H9 (cell line): ENCODE measurements at regions not wholly inside any gene's neighbourhood (a gene's known extent, or its start where the extent isn't known, plus 50 kb on each side); places are given as distances from the start of the nearest gene placed in this dataset.

Source experiments
- DNase-seq: peaks from one replicate; pipeline ENCODE4 v3.0.0-alpha.2; 2017
- H2AFZ ChIP-seq: one replicate; pipeline ENCODE4 v1.6.1; 2013; ENCODE audit warnings: mild to moderate bottlenecking, low read length, control low read depth, moderate library complexity
- H2AK5ac ChIP-seq: 2 replicates; pipeline ENCODE4 v1.6.1; 2013; ENCODE audit warnings: low read length, control low read depth, mixed read lengths; ENCODE audit not compliant: insufficient read length
- H2BK120ac ChIP-seq: one replicate; pipeline ENCODE4 v1.6.1; 2013; ENCODE audit warnings: low read depth, mild to moderate bottlenecking, low read length, control low read depth, inconsistent platforms; ENCODE audit not compliant: poor library complexity, severe bottlenecking
- H2BK12ac ChIP-seq: 2 replicates; pipeline ENCODE4 v1.6.1; 2013; ENCODE audit warnings: low read length, control low read depth, mixed read lengths, low read depth; ENCODE audit not compliant: insufficient read length
- H2BK15ac ChIP-seq: 2 replicates; pipeline ENCODE4 v1.6.1; 2013; ENCODE audit warnings: low read depth, low read length, control low read depth
- H2BK20ac ChIP-seq: one replicate; pipeline ENCODE4 v1.6.1; 2013; ENCODE audit warnings: low read depth, mild to moderate bottlenecking, low read length, control low read depth, inconsistent platforms; ENCODE audit not compliant: poor library complexity, severe bottlenecking
- H2BK5ac ChIP-seq: 2 replicates; pipeline ENCODE4 v1.6.1; 2013; ENCODE audit warnings: low read length, control low read depth, mixed read lengths; ENCODE audit not compliant: insufficient read length
- H3K14ac ChIP-seq: 2 replicates; pipeline ENCODE4 v1.6.1; 2013; ENCODE audit warnings: low read length, control low read depth; ENCODE audit not compliant: insufficient read depth
- H3K18ac ChIP-seq: 2 replicates; pipeline ENCODE4 v1.6.1; 2013; ENCODE audit warnings: low read depth, mild to moderate bottlenecking, mixed read lengths, low read length, control low read depth; ENCODE audit not compliant: insufficient read length
- H3K23ac ChIP-seq: 2 replicates; pipeline ENCODE4 v1.6.1; 2013; ENCODE audit warnings: low read length, control low read depth, mixed read lengths, low read depth; ENCODE audit not compliant: insufficient read length
- H3K23me2 ChIP-seq: 2 replicates; pipeline ENCODE4 v1.6.1; 2013; ENCODE audit warnings: low read depth, mild to moderate bottlenecking, mixed read lengths, low read length, control low read depth; ENCODE audit not compliant: insufficient read length, poor library complexity, severe bottlenecking
- H3K27ac ChIP-seq: 2 replicates; pipeline ENCODE4 v1.5.1; 2013; ENCODE audit warnings: low read length, control low read depth, mixed read lengths, low read depth; ENCODE audit not compliant: insufficient read length
- H3K27me3 ChIP-seq: 2 replicates; pipeline ENCODE4 v1.6.1; 2013; ENCODE audit warnings: low read length, control low read depth, inconsistent platforms; ENCODE audit not compliant: insufficient read depth
- H3K4ac ChIP-seq: 2 replicates; pipeline ENCODE4 v1.6.1; 2013; ENCODE audit warnings: low read depth, mild to moderate bottlenecking, control low read depth, inconsistent platforms, low read length, moderate library complexity
- H3K4me1 ChIP-seq: 2 replicates; pipeline ENCODE4 v1.6.1; 2013; ENCODE audit warnings: low read length, control low read depth, inconsistent platforms; ENCODE audit not compliant: insufficient read depth
- H3K4me2 ChIP-seq: 2 replicates; pipeline ENCODE4 v1.6.1; 2013; ENCODE audit warnings: low read length, control low read depth, mixed read lengths; ENCODE audit not compliant: insufficient read length, insufficient read depth
- H3K56ac ChIP-seq: 2 replicates; pipeline ENCODE4 v1.6.1; 2013; ENCODE audit warnings: low read depth, mild to moderate bottlenecking, mixed read lengths, low read length, control low read depth; ENCODE audit not compliant: insufficient read length
- H3K79me1 ChIP-seq: 2 replicates; pipeline ENCODE4 v1.6.1; 2013; ENCODE audit warnings: low read depth, mild to moderate bottlenecking, moderate library complexity, low read length, control low read depth, inconsistent platforms; ENCODE audit not compliant: insufficient read depth, poor library complexity, severe bottlenecking
- H3K79me2 ChIP-seq: 2 replicates; pipeline ENCODE4 v1.6.1; 2013; ENCODE audit warnings: low read length, control low read depth, inconsistent platforms; ENCODE audit not compliant: insufficient read depth
- H3K9ac ChIP-seq: 2 replicates; pipeline ENCODE4 v1.6.1; 2013; ENCODE audit warnings: low read length, control low read depth, mixed read lengths; ENCODE audit not compliant: insufficient read length; ENCODE audit errors: extremely low read depth
- H3K9me3 ChIP-seq: one replicate; pipeline ENCODE4 v1.6.1; 2013; ENCODE audit warnings: low read depth, low read length, inconsistent platforms; ENCODE audit not compliant: control insufficient read depth
- H3T11ph ChIP-seq: one replicate; pipeline ENCODE4 v1.6.1; 2013; ENCODE audit warnings: mild to moderate bottlenecking, low read length, control low read depth, inconsistent platforms
- H4K20me1 ChIP-seq: one replicate; pipeline ENCODE4 v1.6.1; 2013; ENCODE audit not compliant: control insufficient read depth, insufficient read length, insufficient read depth
- H4K5ac ChIP-seq: 2 replicates; pipeline ENCODE4 v1.6.1; 2013; ENCODE audit warnings: low read depth, mild to moderate bottlenecking, mixed read lengths, low read length, control low read depth; ENCODE audit not compliant: insufficient read length
- H4K8ac ChIP-seq: replicated peaks from 2 replicates; pipeline ENCODE4 v1.6.1; 2013; ENCODE audit warnings: low read length, control low read depth, mixed read lengths, low read depth; ENCODE audit not compliant: insufficient read length
- H4K91ac ChIP-seq: 2 replicates; pipeline ENCODE4 v1.6.1; 2013; ENCODE audit warnings: low read depth, mild to moderate bottlenecking, moderate library complexity, mixed read lengths, low read length, control low read depth; ENCODE audit not compliant: insufficient read length
- H3K27ac Mint-ChIP-seq, 3 experiments: 2 replicates in 2 of 3; 3 replicates in 1 of 3; pipeline ENCODE4 v1.8.0; 2020 to 2021; ENCODE audit warnings: mixed read lengths in 3 of 3, mild to moderate bottlenecking in 1 of 3, moderate library complexity in 1 of 3
- H3K27me3 Mint-ChIP-seq: 2 replicates; pipeline ENCODE4 v1.8.0; 2021; ENCODE audit warnings: low read depth, mild to moderate bottlenecking, moderate library complexity, mixed read lengths
- H3K36me3 Mint-ChIP-seq, 3 experiments: 2 replicates in 2 of 3; 3 replicates in 1 of 3; pipeline ENCODE4 v1.8.0; 2020 to 2021; ENCODE audit warnings: low read depth in 3 of 3, mixed read lengths in 3 of 3; ENCODE audit not compliant: insufficient read depth in 1 of 3
- H3K4me1 Mint-ChIP-seq, 2 experiments: 2 replicates each; pipeline ENCODE4 v1.8.0; 2020; ENCODE audit warnings: mixed read lengths in 2 of 2
- H3K4me3 Mint-ChIP-seq, 2 experiments: 2 replicates in 1 of 2; 3 replicates in 1 of 2; pipeline ENCODE4 v1.8.0; 2020 to 2021; ENCODE audit warnings: mild to moderate bottlenecking in 2 of 2, mixed read lengths in 2 of 2, moderate library complexity in 1 of 2
- H3K9me3 Mint-ChIP-seq, 2 experiments: 2 replicates in 1 of 2; 3 replicates in 1 of 2; pipeline ENCODE4 v1.8.0; 2020; ENCODE audit warnings: mild to moderate bottlenecking in 2 of 2, mixed read lengths in 2 of 2, moderate library complexity in 1 of 2
- WGBS: extraction: QIAGEN DNeasy Blood & Tissue Kit; methylation state at CpG from one replicate; pipeline ENCODE4 v1.1.7; 2013; ENCODE audit warnings: missing lambda C conversion rate, low lambda C conversion rate, mixed read lengths; ENCODE audit not compliant: insufficient read length; ENCODE audit errors: extremely low coverage; 5-methylcytosine and 5-hydroxymethylcytosine counted together
- TF ChIP-seq, protein P1 (sequence below): fragments of 200-600 bp; sonication (generic); conservative IDR thresholded peaks from 3 replicates; pipeline ENCODE4 v1.8.0; 2021; ENCODE audit warnings: antibody characterized with exemption, mild to moderate bottlenecking

DNA sequence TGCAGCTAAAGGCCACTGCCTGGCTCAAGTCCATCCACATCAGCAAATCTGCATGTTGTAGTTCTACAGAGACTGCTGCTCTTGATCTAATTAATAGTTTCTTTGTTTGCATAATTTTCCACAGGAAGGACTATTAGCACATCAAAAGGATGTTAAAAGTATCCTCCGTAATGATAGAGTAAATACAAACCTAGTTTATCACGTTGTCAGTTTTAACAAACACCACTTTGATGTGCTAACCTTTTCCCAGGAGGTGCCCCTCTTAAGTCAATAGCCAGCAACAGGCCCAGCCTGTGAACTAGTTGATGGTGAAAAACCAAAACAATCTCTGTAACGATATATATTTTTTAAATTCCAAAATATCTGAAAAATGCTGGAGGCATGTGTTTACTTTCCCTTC is 64.2 kb upstream of the SLC22A15 start:
- H3K4ac ChIP-seq, result no peak overlapping the region
- H3K18ac ChIP-seq, result no peak overlapping the region
- H3K9me3 Mint-ChIP-seq, result peaks cover 0 to 5% of the 10 kb centered on the region in 2 experiments; a peak in 1 of 5 replicates

More for the DNA sequence above, 64.2 kb upstream of the SLC22A15 start:
- no CpG with 5 or more reads among the region's 3 CpGs for WGBS
- no peak overlapping the region for H2AK5ac ChIP-seq
- H3K56ac ChIP-seq, result no peak overlapping the region
- no peak overlapping the region for H2BK15ac ChIP-seq
- Mint-ChIP-seq H3K27ac (no peak overlapping the region), H3K27me3 (no peaks in the 10 kb centered on the region; the same call in none of the 2 replicates), H3K4me3 (no peak overlapping the region), H3K36me3 (no peaks in the 10 kb centered on the region), H3K4me1 (peaks cover 26 to 31% of the 10 kb centered on the region in 2 experiments)
- no peak overlapping the region for H2BK20ac ChIP-seq
- no peak overlapping the region for H4K5ac ChIP-seq
- H3T11ph ChIP-seq, result no peak overlapping the region
- no peak overlapping the region for H3K23ac ChIP-seq
- H3K9ac ChIP-seq, result no peak overlapping the region
- no peaks in the 10 kb centered on the region for H3K27me3 ChIP-seq
- no peak overlapping the region for H4K91ac ChIP-seq
- no peak overlapping the region for H4K8ac ChIP-seq
- no peaks in the 10 kb centered on the region for H3K79me1 ChIP-seq
- H2BK120ac ChIP-seq, result no peak overlapping the region
- no peak overlapping the region for H3K27ac ChIP-seq
- H3K4me2 ChIP-seq, result no peak overlapping the region
- H3K4me1 ChIP-seq, result peaks cover 5% of the 10 kb centered on the region
- H2AFZ ChIP-seq, result no peak overlapping the region
- no peak for DNase-seq
- H3K79me2 ChIP-seq, result no peaks in the 10 kb centered on the region; the same call in 1 of the 2 replicates
- no peaks in the 10 kb centered on the region for H3K9me3 ChIP-seq
- TF ChIP-seq, protein P1, sequence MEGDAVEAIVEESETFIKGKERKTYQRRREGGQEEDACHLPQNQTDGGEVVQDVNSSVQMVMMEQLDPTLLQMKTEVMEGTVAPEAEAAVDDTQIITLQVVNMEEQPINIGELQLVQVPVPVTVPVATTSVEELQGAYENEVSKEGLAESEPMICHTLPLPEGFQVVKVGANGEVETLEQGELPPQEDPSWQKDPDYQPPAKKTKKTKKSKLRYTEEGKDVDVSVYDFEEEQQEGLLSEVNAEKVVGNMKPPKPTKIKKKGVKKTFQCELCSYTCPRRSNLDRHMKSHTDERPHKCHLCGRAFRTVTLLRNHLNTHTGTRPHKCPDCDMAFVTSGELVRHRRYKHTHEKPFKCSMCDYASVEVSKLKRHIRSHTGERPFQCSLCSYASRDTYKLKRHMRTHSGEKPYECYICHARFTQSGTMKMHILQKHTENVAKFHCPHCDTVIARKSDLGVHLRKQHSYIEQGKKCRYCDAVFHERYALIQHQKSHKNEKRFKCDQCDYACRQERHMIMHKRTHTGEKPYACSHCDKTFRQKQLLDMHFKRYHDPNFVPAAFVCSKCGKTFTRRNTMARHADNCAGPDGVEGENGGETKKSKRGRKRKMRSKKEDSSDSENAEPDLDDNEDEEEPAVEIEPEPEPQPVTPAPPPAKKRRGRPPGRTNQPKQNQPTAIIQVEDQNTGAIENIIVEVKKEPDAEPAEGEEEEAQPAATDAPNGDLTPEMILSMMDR, result no peak
- H3K14ac ChIP-seq, result no peak overlapping the region
- H2BK12ac ChIP-seq, result no peak overlapping the region
- H2BK5ac ChIP-seq, result no peak overlapping the region
- H4K20me1 ChIP-seq, result no peaks in the 10 kb centered on the region
- no peaks in the 10 kb centered on the region for H3K23me2 ChIP-seq
